Osteocyte (in vitro differentiated cells): ENCODE measurements at regions not wholly inside any gene's neighbourhood (a gene's known extent, or its start where the extent isn't known, plus 50 kb on each side); places are given as distances from the start of the nearest gene placed in this dataset.

Source experiments
- DNase-seq: peaks from one replicate; pipeline ENCODE4 v3.0.0; 2021; ENCODE audit warnings: mixed read lengths; ENCODE audit not compliant: unreplicated experiment; ENCODE audit errors: extremely low spot score
- H3K27ac Mint-ChIP-seq: one replicate; pipeline ENCODE4 v1.8.0; 2021; ENCODE audit warnings: mild to moderate bottlenecking, mixed read lengths; ENCODE audit not compliant: unreplicated experiment
- H3K27me3 Mint-ChIP-seq: one replicate; pipeline ENCODE4 v1.8.0; 2021; ENCODE audit warnings: mixed read lengths; ENCODE audit not compliant: unreplicated experiment
- H3K36me3 Mint-ChIP-seq: one replicate; pipeline ENCODE4 v1.8.0; 2021; ENCODE audit warnings: mixed read lengths; ENCODE audit not compliant: unreplicated experiment
- H3K4me1 Mint-ChIP-seq: one replicate; pipeline ENCODE4 v1.8.0; 2021; ENCODE audit warnings: mixed read lengths; ENCODE audit not compliant: unreplicated experiment
- H3K4me3 Mint-ChIP-seq: one replicate; pipeline ENCODE4 v1.8.0; 2021; ENCODE audit warnings: mild to moderate bottlenecking, moderate library complexity, mixed read lengths; ENCODE audit not compliant: unreplicated experiment
- H3K9me3 Mint-ChIP-seq: one replicate; pipeline ENCODE4 v1.8.0; 2021; ENCODE audit warnings: mixed read lengths; ENCODE audit not compliant: unreplicated experiment
- CTCF ChIP-seq: fragments of 200-600 bp; sonication (generic); IDR thresholded peaks from 2 replicates; pipeline ENCODE4 v1.5.0; 2021; ENCODE audit warnings: antibody characterized with exemption, mild to moderate bottlenecking, moderate library complexity

GRCh38 chrX:94365736-94366135 is 691.7 kb downstream of the FAM133A start:
- no peak for TF ChIP-seq CTCF
- peaks cover 59% of the 10 kb centered on the region for H3K9me3 Mint-ChIP-seq
- H3K27ac Mint-ChIP-seq: no peak overlapping the region
- H3K4me3 Mint-ChIP-seq: no peak overlapping the region
- DNase-seq: no peak
- H3K4me1 Mint-ChIP-seq: no peaks in the 10 kb centered on the region
- H3K27me3 Mint-ChIP-seq: no peaks in the 10 kb centered on the region
- no peaks in the 10 kb centered on the region for H3K36me3 Mint-ChIP-seq

GRCh38 chrX:94366616-94367015 is 692.6 kb downstream of the FAM133A start:
- H3K36me3 Mint-ChIP-seq: no peaks in the 10 kb centered on the region
- H3K4me3 Mint-ChIP-seq: no peak overlapping the region
- no peak for DNase-seq
- H3K4me1 Mint-ChIP-seq: no peaks in the 10 kb centered on the region
- TF ChIP-seq CTCF: no peak
- H3K9me3 Mint-ChIP-seq: peaks cover 68% of the 10 kb centered on the region
- H3K27me3 Mint-ChIP-seq: no peaks in the 10 kb centered on the region
- no peak overlapping the region for H3K27ac Mint-ChIP-seq

- Mint-ChIP-seq H3K36me3 (no peaks in the 10 kb centered on the region), H3K4me1 (no peaks in the 10 kb centered on the region), H3K4me3 (no peak overlapping the region), H3K27ac (no peak overlapping the region), H3K9me3 (peaks cover 51% of the 10 kb centered on the region), H3K27me3 (no peaks in the 10 kb centered on the region)
- DNase-seq: no peak
- TF ChIP-seq CTCF: no peak
Measured at GRCh38 chrX:94389044-94389443, 715.0 kb downstream of the FAM133A start.

- Mint-ChIP-seq H3K4me1 (no peaks in the 10 kb centered on the region), H3K36me3 (no peaks in the 10 kb centered on the region), H3K27ac (no peak overlapping the region), H3K27me3 (no peaks in the 10 kb centered on the region), H3K4me3 (no peak overlapping the region), H3K9me3 (peaks cover 39% of the 10 kb centered on the region)
- TF ChIP-seq CTCF: no peak
- no peak for DNase-seq
Measured at GRCh38 chrX:94400488-94400887, 726.5 kb downstream of the FAM133A start.

GRCh38 chrX:94401426-94401825 is 727.4 kb downstream of the FAM133A start:
- H3K36me3 Mint-ChIP-seq: no peaks in the 10 kb centered on the region
- TF ChIP-seq CTCF: no peak
- H3K4me1 Mint-ChIP-seq: no peaks in the 10 kb centered on the region
- H3K9me3 Mint-ChIP-seq: peaks cover 33% of the 10 kb centered on the region
- no peak overlapping the region for H3K27ac Mint-ChIP-seq
- DNase-seq: no peak
- no peaks in the 10 kb centered on the region for H3K27me3 Mint-ChIP-seq
- no peak overlapping the region for H3K4me3 Mint-ChIP-seq
